H1 (cell line): ENCODE measurements at regions not wholly inside any gene's neighbourhood (a gene's known extent, or its start where the extent isn't known, plus 50 kb on each side); places are given as distances from the start of the nearest gene placed in this dataset.

Source experiments
- EZH2 ChIP-seq: fragments of 200-600 bp; sonication (generic); IDR thresholded peaks from 2 replicates; pipeline ENCODE4 v1.7.1; 2012; ENCODE audit warnings: low read depth, mild to moderate bottlenecking, moderate library complexity, low read length, inconsistent platforms; ENCODE audit not compliant: severe bottlenecking

GRCh38 chr11:33490842-33491370 lies 209.7 kb downstream of the C11orf91 start (continued):
- TF ChIP-seq EZH2, result no peak
